ENCODE measurements at regions not wholly inside any gene's neighbourhood (a gene's known extent, or its start where the extent isn't known, plus 50 kb on each side); places are given as distances from the start of the nearest gene placed in this dataset.

- TF ChIP-seq RARB (CRISPR knock-in tag; IDR thresholded peaks at IDR 0.05) (no peak), GLIS3 (CRISPR knock-in tag; IDR thresholded peaks at IDR 0.05) (no peak), ZNF70 (CRISPR knock-in tag; IDR thresholded peaks at IDR 0.05) (no peak), ARNTL (CRISPR knock-in tag; IDR thresholded peaks at IDR 0.05; ENCODE audit: borderline replicate concordance, low read depth) (no peak), ZFP30 (CRISPR knock-in tag; IDR thresholded peaks at IDR 0.05) (no peak), POU6F1 (CRISPR knock-in tag; IDR thresholded peaks at IDR 0.05; ENCODE audit: borderline replicate concordance, low read depth) (no peak), ZFP3 (CRISPR knock-in tag; IDR thresholded peaks at IDR 0.05) (no peak), CSDC2 (CRISPR knock-in tag; IDR thresholded peaks at IDR 0.05) (no peak), ZNF8 (CRISPR knock-in tag; IDR thresholded peaks at IDR 0.05) (no peak), ZC3H10 (CRISPR knock-in tag; IDR thresholded peaks at IDR 0.05) (no peak), ESRRG (CRISPR knock-in tag; IDR thresholded peaks at IDR 0.05) (no peak), ISL1 (CRISPR knock-in tag; IDR thresholded peaks at IDR 0.05) (no peak)
Measured at GRCh38 chr18:78208461-78208860, 771.2 kb upstream of the SALL3 start.
